ENCODE measurements at regions not wholly inside any gene's neighbourhood (a gene's known extent, or its start where the extent isn't known, plus 50 kb on each side); places are given as distances from the start of the nearest gene placed in this dataset.
A peak's percentile ranks its signal among the peaks of the same experiment; 100 is the strongest.

DNA sequence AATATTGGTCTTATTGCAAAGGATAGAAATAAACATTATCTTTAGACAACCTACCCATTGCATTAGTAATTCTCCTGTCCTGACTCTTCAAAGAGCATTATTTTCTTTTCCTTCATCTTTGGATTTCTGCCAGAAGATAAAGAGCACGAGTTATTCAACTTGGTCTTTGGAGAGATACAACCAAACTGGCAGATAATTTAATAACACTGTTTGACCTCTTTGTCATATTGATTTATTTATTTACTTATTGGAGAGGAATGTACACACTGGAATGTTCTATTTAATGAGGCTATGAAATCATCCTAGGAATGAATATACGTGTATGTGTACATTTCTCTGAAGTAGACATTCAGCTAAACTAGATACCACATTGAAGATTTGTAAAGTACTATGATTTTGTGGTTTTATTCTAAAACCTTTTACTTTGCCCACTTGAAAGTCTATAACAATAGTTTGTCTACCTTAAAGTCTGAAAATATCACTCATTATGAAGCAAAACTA is 462.1 kb downstream of the C3orf38 start:
- Histone ChIP-seq H3K27ac (ENCODE audit: low read depth in 1 of 2, low read length in 1 of 2) (no peak overlapping the region), H3K4me3 (no peak overlapping the region), H3K4me1 (ENCODE audit: control insufficient read depth in 5 of 5, insufficient read depth in 5 of 5, low read length in 5 of 5) (peaks cover 0 to 3% (median 0%) of the 10 kb centered on the region in 5 donors), H3K36me3 (ENCODE audit: control insufficient read depth in 4 of 4, insufficient read depth in 4 of 4, low read length in 4 of 4) (no peaks in the 10 kb centered on the region), H3K27me3 (ENCODE audit: control insufficient read depth in 3 of 3, insufficient read depth in 3 of 3, low read length in 2 of 3) (no peaks in the 10 kb centered on the region), H3K9me3 (ENCODE audit: control insufficient read depth in 4 of 4, insufficient read depth in 3 of 4, low read length in 3 of 4) (no peaks in the 10 kb centered on the region), H3K9ac (ENCODE audit: insufficient read depth in 1 of 2, low read length in 2 of 2) (no peak overlapping the region)
- TF ChIP-seq CTCF (IDR thresholded peaks at IDR 0.05; ENCODE audit: control extremely low read depth, extremely low read depth), result no peak
- WGBS, 2 donors, result 37 to 69% methylated on average over 2 of the region's 2 CpGs
- no peak for DNase-seq
- ATAC-seq (ENCODE audit: insufficient read depth, low FRiP score), result no peak

DNA sequence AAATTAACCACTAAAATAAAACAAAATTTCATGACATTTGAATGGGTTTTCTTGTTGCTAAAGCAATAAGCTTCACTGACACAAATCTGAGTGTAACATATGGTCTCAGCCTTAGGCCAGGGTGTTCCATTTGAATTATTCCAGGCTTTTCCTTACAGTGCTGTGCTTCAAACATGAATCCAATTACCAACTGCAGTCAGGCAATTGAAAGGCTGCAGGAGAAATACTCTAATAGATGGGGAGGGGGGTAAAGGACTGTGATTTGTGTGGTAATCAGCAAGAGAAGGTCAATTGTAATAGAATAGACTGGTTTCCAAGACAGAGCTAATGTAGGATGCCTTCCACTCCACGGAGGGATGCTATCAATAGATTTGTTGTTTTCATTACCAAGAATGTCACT is 466.7 kb downstream of the C3orf38 start:
- no peaks in the 10 kb centered on the region for H3K9me3 ChIP-seq (ENCODE audit: control insufficient read depth in 4 of 4, insufficient read depth in 3 of 4, low read length in 3 of 4)
- H3K27ac ChIP-seq (ENCODE audit: low read depth in 1 of 2, low read length in 1 of 2), result no peak overlapping the region
- H3K4me1 ChIP-seq (ENCODE audit: control insufficient read depth in 5 of 5, insufficient read depth in 5 of 5, low read length in 5 of 5), result peaks cover 0 to 7% (median 0%) of the 10 kb centered on the region in 5 donors
- H3K27me3 ChIP-seq (ENCODE audit: control insufficient read depth in 3 of 3, insufficient read depth in 3 of 3, low read length in 2 of 3), result no peaks in the 10 kb centered on the region
- DNase-seq (no peak), ATAC-seq (ENCODE audit: insufficient read depth, low FRiP score) (no peak)
- no peaks in the 10 kb centered on the region for H3K36me3 ChIP-seq (ENCODE audit: control insufficient read depth in 4 of 4, insufficient read depth in 4 of 4, low read length in 4 of 4)
- TF ChIP-seq CTCF (IDR thresholded peaks at IDR 0.05; ENCODE audit: control extremely low read depth, extremely low read depth), result no peak
- WGBS, 2 donors, result 68 to 74% methylated on average over 1 of the region's 1 CpG
- no peak overlapping the region for H3K4me3 ChIP-seq
- no peak overlapping the region for H3K9ac ChIP-seq (ENCODE audit: insufficient read depth in 1 of 2, low read length in 2 of 2)

DNA sequence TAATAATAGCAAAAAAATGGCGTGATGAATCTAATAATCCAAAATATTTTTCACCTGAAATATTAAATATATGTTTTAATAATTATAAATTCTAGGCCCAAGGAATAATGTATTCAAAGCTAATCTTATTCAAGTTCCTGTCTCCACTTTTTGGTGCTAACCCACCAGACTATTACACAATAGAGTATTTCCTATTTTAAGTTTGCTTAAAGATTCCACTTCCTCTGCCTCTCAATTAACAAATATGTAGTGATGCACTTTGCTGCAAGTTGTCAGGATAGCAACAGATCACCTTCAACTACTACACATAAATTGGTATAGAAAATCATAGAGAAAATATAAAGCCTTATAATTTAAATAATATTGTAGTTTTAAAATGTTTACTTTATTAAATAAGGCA is 467.5 kb downstream of the C3orf38 start:
- WGBS, 2 donors, result 87 to 89% methylated on average over 1 of the region's 1 CpG
- no peak overlapping the region for H3K9ac ChIP-seq (ENCODE audit: insufficient read depth in 1 of 2, low read length in 2 of 2)
- no peak overlapping the region for H3K27ac ChIP-seq (ENCODE audit: low read depth in 1 of 2, low read length in 1 of 2)
- no peaks in the 10 kb centered on the region for H3K9me3 ChIP-seq (ENCODE audit: control insufficient read depth in 4 of 4, insufficient read depth in 3 of 4, low read length in 3 of 4)
- H3K36me3 ChIP-seq (ENCODE audit: control insufficient read depth in 4 of 4, insufficient read depth in 4 of 4, low read length in 4 of 4), result no peaks in the 10 kb centered on the region
- H3K27me3 ChIP-seq (ENCODE audit: control insufficient read depth in 3 of 3, insufficient read depth in 3 of 3, low read length in 2 of 3), result no peaks in the 10 kb centered on the region
- ATAC-seq (ENCODE audit: insufficient read depth, low FRiP score) (no peak), DNase-seq (no peak)
- peaks cover 0 to 13% (median 3%) of the 10 kb centered on the region in 5 donors for H3K4me1 ChIP-seq (ENCODE audit: control insufficient read depth in 5 of 5, insufficient read depth in 5 of 5, low read length in 5 of 5)
- TF ChIP-seq CTCF (IDR thresholded peaks at IDR 0.05; ENCODE audit: control extremely low read depth, extremely low read depth), result no peak
- H3K4me3 ChIP-seq, result no peak overlapping the region

DNA sequence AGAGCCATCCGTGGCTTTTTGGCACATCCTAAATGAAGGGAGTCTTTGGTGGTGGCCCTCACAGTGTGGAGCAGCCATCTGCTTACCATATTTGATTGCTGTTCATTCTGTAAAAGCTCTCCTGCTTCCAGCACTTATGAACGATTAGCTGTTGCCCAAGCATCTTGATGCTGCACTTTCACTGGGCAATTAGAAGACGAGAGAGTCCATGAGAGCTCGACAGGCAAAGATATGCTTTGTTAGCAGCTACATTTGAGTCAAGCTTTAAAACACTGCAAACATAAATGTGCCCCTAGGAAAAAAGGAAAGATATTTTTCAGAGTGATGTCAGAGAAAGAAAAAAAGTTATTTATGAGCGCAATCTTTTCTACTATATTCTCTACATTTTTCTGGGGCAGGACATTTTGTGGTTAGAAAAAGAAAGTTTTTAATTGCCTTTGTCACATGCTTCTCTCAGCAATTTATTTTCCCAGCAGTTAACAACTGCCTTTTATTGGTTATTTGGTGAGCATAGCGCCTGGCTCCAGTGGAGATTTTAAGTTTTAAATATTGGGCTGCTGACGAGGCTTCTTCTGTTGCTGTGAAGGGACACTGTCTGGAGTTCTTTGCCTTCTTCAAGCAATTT is 468.4 kb downstream of the C3orf38 start:
- no peaks in the 10 kb centered on the region for H3K9me3 ChIP-seq (ENCODE audit: control insufficient read depth in 4 of 4, insufficient read depth in 3 of 4, low read length in 3 of 4)
- no peak overlapping the region for H3K9ac ChIP-seq (ENCODE audit: insufficient read depth in 1 of 2, low read length in 2 of 2)
- no peak overlapping the region for H3K4me3 ChIP-seq
- no peaks in the 10 kb centered on the region for H3K36me3 ChIP-seq (ENCODE audit: control insufficient read depth in 4 of 4, insufficient read depth in 4 of 4, low read length in 4 of 4)
- H3K27me3 ChIP-seq (ENCODE audit: control insufficient read depth in 3 of 3, insufficient read depth in 3 of 3, low read length in 2 of 3), result no peaks in the 10 kb centered on the region
- no peak for ATAC-seq (ENCODE audit: insufficient read depth, low FRiP score)
- peak in 1 of 3 donors; percentile 26 for DNase-seq
- H3K27ac ChIP-seq (ENCODE audit: low read depth in 1 of 2, low read length in 1 of 2), result no peak overlapping the region
- 68 to 83% methylated on average over 7 of the region's 7 CpGs for WGBS, 2 donors
- no peak for TF ChIP-seq CTCF (IDR thresholded peaks at IDR 0.05; ENCODE audit: control extremely low read depth, extremely low read depth)
- H3K4me1 ChIP-seq (ENCODE audit: control insufficient read depth in 5 of 5, insufficient read depth in 5 of 5, low read length in 5 of 5), result peaks cover 0 to 13% (median 3%) of the 10 kb centered on the region in 5 donors

All from lung (tissue), 11 donors.